ENCODE measurements at regions not wholly inside any gene's neighbourhood (a gene's known extent, or its start where the extent isn't known, plus 50 kb on each side); places are given as distances from the start of the nearest gene placed in this dataset.

DNA sequence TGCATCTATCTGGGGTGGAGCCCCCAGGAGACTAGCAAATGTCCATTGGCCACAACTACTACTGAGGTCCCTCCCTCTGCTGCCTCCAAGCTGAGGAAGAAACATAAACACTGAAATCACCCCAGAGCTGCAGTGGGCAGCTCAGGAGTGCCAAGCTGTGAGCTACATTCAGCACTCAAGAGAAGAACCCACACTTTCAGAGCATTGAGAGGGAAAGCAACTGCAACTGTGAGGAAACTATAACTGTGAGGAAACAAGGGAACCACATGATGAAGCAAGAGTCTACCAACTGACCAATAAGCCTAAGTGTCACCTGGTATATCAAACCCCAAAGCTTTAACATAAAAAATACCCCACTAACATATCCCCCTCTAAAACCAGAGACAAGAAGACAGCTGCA is 373.5 kb upstream of the TACR3 start:
- TF ChIP-seq, protein P1, sequence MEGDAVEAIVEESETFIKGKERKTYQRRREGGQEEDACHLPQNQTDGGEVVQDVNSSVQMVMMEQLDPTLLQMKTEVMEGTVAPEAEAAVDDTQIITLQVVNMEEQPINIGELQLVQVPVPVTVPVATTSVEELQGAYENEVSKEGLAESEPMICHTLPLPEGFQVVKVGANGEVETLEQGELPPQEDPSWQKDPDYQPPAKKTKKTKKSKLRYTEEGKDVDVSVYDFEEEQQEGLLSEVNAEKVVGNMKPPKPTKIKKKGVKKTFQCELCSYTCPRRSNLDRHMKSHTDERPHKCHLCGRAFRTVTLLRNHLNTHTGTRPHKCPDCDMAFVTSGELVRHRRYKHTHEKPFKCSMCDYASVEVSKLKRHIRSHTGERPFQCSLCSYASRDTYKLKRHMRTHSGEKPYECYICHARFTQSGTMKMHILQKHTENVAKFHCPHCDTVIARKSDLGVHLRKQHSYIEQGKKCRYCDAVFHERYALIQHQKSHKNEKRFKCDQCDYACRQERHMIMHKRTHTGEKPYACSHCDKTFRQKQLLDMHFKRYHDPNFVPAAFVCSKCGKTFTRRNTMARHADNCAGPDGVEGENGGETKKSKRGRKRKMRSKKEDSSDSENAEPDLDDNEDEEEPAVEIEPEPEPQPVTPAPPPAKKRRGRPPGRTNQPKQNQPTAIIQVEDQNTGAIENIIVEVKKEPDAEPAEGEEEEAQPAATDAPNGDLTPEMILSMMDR (IDR thresholded peaks at IDR 0.05; ENCODE audit: insufficient read depth, low read length, poor library complexity, severe bottlenecking): no peak
- H3K4me3 ChIP-seq (replicated peaks; ENCODE audit: low read depth, low read length): no peak overlapping the region
- DNase-seq (ENCODE audit: extremely low read depth, insufficient read length): no peak
- no peaks in the 10 kb centered on the region for H3K36me3 ChIP-seq (ENCODE audit: control insufficient read depth, insufficient read depth, low read length)
- no peaks in the 10 kb centered on the region for H3K27me3 ChIP-seq (replicated peaks; ENCODE audit: control insufficient read depth, insufficient read depth, low read length)

DNA sequence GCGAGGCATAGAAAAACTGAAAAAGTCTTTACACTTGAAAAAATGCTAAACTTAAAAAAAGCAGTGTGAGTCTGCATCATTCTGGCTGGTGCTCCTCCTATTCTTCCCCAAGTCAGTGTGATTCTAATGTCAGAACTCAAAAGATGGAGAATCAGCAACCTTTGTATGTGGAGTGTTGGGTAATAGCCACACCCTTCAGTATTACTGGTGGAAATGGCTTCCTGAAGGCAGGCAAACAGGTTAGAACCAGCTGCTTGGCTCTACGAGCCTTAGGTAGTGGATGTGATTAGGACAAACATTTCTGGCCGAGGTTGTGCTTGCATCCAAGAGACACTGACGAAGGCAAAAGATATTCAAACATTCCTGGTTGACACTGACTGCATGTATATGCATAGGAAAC is 353.4 kb upstream of the TACR3 start:
- no peak for DNase-seq (ENCODE audit: extremely low read depth, insufficient read length)
- H3K27me3 ChIP-seq (replicated peaks; ENCODE audit: control insufficient read depth, insufficient read depth, low read length): no peaks in the 10 kb centered on the region
- TF ChIP-seq, protein P1 (IDR thresholded peaks at IDR 0.05; ENCODE audit: insufficient read depth, low read length, poor library complexity, severe bottlenecking): no peak

DNA sequence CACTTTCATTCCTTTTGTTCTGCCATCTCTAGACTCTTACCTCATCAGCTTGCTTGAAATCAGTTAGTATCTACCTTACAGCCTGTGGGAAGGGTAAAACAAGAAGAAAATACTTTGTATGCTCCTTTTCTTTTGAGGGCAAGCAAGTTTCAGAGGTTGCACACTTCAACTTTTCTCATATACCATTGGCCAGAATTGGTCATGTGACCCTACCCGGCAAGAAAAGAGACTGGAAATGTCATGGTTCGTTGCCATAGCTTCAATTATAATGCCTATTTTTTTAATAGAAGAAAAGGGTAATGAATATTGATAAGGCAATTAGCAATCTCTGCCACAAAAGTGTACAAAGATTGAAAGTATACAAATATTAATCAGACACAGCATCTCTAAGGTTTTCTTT is 346.7 kb upstream of the TACR3 start:
- Histone ChIP-seq H3K4me3 (replicated peaks; ENCODE audit: low read depth, low read length) (no peak overlapping the region), H3K36me3 (ENCODE audit: control insufficient read depth, insufficient read depth, low read length) (no peaks in the 10 kb centered on the region), H3K27me3 (replicated peaks; ENCODE audit: control insufficient read depth, insufficient read depth, low read length) (no peaks in the 10 kb centered on the region)
- DNase-seq (ENCODE audit: extremely low read depth, insufficient read length): no peak
- TF ChIP-seq, protein P1 (IDR thresholded peaks at IDR 0.05; ENCODE audit: insufficient read depth, low read length, poor library complexity, severe bottlenecking): no peak

More for the DNA sequence above, 353.4 kb upstream of the TACR3 start:
- Histone ChIP-seq H3K4me3 (replicated peaks; ENCODE audit: low read depth, low read length) (no peak overlapping the region), H3K36me3 (ENCODE audit: control insufficient read depth, insufficient read depth, low read length) (no peaks in the 10 kb centered on the region)

DNA sequence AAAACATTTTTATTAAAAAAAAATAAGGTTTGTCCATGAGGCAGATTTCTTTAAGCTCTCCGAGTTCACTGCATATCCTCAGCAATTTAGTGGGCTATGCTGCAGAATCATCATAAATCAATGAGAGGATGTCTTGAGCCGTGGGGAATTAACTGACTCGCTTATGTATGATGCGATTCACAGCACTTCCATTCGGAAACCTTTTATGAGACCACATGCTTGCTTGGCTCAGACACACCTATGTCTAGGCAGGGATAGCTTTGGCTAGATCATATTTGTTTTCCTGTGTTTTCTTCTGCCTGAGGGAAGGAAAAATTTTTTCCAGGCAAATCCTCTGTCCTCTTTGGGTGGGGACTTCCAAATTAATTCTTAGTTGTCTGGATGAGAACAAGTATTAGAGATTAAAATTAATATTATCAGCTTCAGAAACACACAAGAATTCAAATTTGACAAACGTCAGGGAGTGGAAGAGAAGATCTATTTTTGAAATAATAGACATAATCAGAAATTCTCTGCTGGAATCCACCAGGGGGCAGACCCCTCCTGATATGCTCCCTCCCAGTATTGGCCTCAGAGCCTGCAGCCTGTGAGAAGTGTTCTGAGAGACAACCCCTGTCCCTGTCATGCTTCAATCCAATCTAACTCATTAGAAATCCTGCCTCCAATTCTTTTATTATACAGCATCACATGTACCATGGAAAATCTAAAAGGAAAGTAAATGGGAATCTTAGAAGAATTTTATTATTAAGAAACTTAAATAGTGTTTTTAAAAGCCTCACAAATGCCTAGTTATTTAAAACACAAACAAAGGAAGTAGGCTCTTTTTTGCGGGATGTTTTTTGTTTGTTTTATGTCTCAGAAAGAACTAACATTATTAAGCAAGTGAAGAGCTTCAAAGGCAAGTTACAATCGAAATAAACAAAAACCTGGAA is 345.1 kb upstream of the TACR3 start:
- no peak for DNase-seq (ENCODE audit: extremely low read depth, insufficient read length)
- H3K4me3 ChIP-seq (replicated peaks; ENCODE audit: low read depth, low read length): no peak overlapping the region
- no peaks in the 10 kb centered on the region for H3K27me3 ChIP-seq (replicated peaks; ENCODE audit: control insufficient read depth, insufficient read depth, low read length)
- H3K36me3 ChIP-seq (ENCODE audit: control insufficient read depth, insufficient read depth, low read length): no peaks in the 10 kb centered on the region
- TF ChIP-seq, protein P1 (IDR thresholded peaks at IDR 0.05; ENCODE audit: insufficient read depth, low read length, poor library complexity, severe bottlenecking): peak; percentile 65

DNA sequence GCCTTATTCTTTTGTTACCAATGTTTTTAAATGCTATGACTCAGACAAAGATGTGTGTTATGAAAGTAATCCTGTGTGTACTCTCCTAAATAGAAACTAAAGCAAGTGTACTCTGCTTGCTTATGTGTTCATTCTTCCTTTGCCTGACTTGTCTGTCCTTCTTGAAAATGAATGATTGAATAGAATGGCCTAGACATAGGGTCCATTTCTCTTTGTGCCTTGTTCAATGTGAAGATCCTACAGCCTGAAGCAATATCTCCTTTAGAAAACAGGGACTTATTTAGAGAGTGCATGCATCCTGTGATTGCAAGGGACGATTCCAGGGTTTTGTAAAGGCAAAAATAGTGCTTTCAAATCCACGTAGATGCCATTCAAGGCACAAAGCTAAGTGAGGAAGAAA is 343.6 kb upstream of the TACR3 start:
- Histone ChIP-seq H3K27me3 (replicated peaks; ENCODE audit: control insufficient read depth, insufficient read depth, low read length) (no peaks in the 10 kb centered on the region), H3K4me3 (replicated peaks; ENCODE audit: low read depth, low read length) (no peak overlapping the region), H3K36me3 (ENCODE audit: control insufficient read depth, insufficient read depth, low read length) (no peaks in the 10 kb centered on the region)
- no peak for DNase-seq (ENCODE audit: extremely low read depth, insufficient read length)
- TF ChIP-seq, protein P1 (IDR thresholded peaks at IDR 0.05; ENCODE audit: insufficient read depth, low read length, poor library complexity, severe bottlenecking): no peak

All from GM06990 (cell line).